Esophagus (tissue), 2 donors: ENCODE measurements at regions not wholly inside any gene's neighbourhood (a gene's known extent, or its start where the extent isn't known, plus 50 kb on each side); places are given as distances from the start of the nearest gene placed in this dataset.

Experiments used
- H3K27ac ChIP-seq, 2 donors: one replicate each; pipeline ENCODE4 v1.5.1; 2013; ENCODE audit warnings: low read depth in 2 of 2, mild to moderate bottlenecking in 2 of 2, inconsistent platforms in 1 of 2, low read length in 1 of 2, moderate library complexity in 1 of 2
- H3K27me3 ChIP-seq, 2 donors: one replicate each; pipeline ENCODE4 v1.6.1; 2013; ENCODE audit warnings: low read length in 2 of 2, control low read depth in 1 of 2, mild to moderate bottlenecking in 1 of 2; ENCODE audit not compliant: insufficient read depth in 2 of 2, control insufficient read depth in 1 of 2
- H3K36me3 ChIP-seq, 2 donors: one replicate each; pipeline ENCODE4 v1.6.1; 2013; ENCODE audit warnings: low read length in 1 of 2; ENCODE audit not compliant: control insufficient read depth in 2 of 2, insufficient read depth in 2 of 2
- H3K4me1 ChIP-seq, 2 donors: one replicate each; pipeline ENCODE4 v1.6.1; 2013; ENCODE audit warnings: low read length in 1 of 2; ENCODE audit not compliant: control insufficient read depth in 2 of 2, insufficient read depth in 2 of 2
- H3K4me3 ChIP-seq, 2 donors: one replicate each; pipeline ENCODE4 v1.5.1; 2013; ENCODE audit warnings: low read length in 2 of 2, mild to moderate bottlenecking in 2 of 2, low read depth in 1 of 2, moderate library complexity in 1 of 2
- H3K9me3 ChIP-seq, 2 donors: one replicate each; pipeline ENCODE4 v1.6.1; 2013; ENCODE audit warnings: mild to moderate bottlenecking in 2 of 2, low read depth in 1 of 2, low read length in 1 of 2, moderate library complexity in 1 of 2; ENCODE audit not compliant: control insufficient read depth in 2 of 2, insufficient read depth in 1 of 2
- WGBS, 2 donors: extraction: QIAGEN DNeasy Blood & Tissue Kit; methylation state at CpG; one replicate each; pipeline ENCODE4 v1.1.7; 2013; 5-methylcytosine and 5-hydroxymethylcytosine counted together
- donor health status: healthy with polysubstance abuse.
- donor health status: Bipolar disorder and iron deficiency.

GRCh38 chr2:121018136-121019061 lies 266.6 kb downstream of the TFCP2L1 start:
- H3K4me3 ChIP-seq: no peak overlapping the region
- no peaks in the 10 kb centered on the region for H3K36me3 ChIP-seq
- WGBS, 2 donors: 66% methylated on average over 45 of the region's 45 CpGs
- H3K27ac ChIP-seq: no peak overlapping the region
- H3K4me1 ChIP-seq: peaks cover 0 to 4% of the 10 kb centered on the region in 2 donors
- H3K9me3 ChIP-seq: no peaks in the 10 kb centered on the region
- H3K27me3 ChIP-seq: no peaks in the 10 kb centered on the region

DNA sequence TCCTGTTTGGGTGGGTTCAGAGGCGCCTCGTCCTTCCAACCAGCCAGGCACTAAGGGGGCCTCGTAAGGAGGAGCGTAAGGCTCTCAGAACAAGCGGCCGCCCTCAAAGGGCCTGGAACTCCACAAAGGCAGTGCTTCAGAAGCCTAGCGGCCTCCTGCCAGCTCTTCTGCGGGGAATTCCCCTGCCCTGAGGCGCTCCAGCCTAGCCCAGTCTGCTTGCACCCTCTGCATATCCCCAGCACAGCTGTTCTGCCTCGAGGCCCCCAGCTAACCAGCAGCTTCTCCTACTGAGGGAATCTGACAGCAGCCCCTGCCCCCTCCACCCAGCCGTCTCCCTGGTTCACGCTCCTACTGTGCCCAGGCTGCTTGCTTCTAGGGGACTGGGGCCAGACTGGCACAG lies 265.9 kb downstream of the TFCP2L1 start:
- WGBS, 2 donors: 38 to 48% methylated on average over 12 of the region's 12 CpGs
- H3K4me1 ChIP-seq: peaks cover 0 to 4% of the 10 kb centered on the region in 2 donors
- no peak overlapping the region for H3K27ac ChIP-seq
- no peaks in the 10 kb centered on the region for H3K36me3 ChIP-seq
- peaks cover 0 to 1% of the 10 kb centered on the region in 2 donors for H3K9me3 ChIP-seq
- H3K27me3 ChIP-seq: no peaks in the 10 kb centered on the region
- no peak overlapping the region for H3K4me3 ChIP-seq

DNA sequence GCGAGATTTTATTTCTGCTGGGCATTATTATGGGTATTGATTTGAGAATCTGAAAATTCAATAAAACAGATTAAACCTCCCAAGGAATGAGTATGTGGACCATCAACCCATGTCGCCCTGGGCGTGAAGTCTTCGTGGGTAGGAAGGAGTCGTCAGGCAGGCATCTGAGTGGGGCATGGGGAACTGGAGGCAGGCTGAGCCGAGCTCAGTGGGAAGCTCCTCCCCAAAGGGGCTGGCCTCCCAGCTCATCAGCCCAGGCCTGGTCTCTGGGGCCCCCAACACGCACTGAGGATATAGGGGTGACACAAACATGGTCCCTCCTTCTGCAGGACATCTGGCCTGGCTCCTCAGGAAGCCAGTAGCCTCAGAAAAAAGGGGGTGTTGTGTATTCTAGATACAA lies 265.2 kb downstream of the TFCP2L1 start:
- peaks cover 0 to 2% of the 10 kb centered on the region in 2 donors for H3K9me3 ChIP-seq

GRCh38 chr2:121021685-121022084 lies 263.3 kb downstream of the TFCP2L1 start:
- peaks cover 0 to 2% of the 10 kb centered on the region in 2 donors for H3K9me3 ChIP-seq
- 66 to 70% methylated on average over 7 of the region's 7 CpGs for WGBS, 2 donors
- peaks cover 0 to 4% of the 10 kb centered on the region in 2 donors for H3K4me1 ChIP-seq
- no peaks in the 10 kb centered on the region for H3K27me3 ChIP-seq
- no peak overlapping the region for H3K27ac ChIP-seq
- H3K36me3 ChIP-seq: no peaks in the 10 kb centered on the region
- no peak overlapping the region for H3K4me3 ChIP-seq

More for the DNA sequence above, 265.2 kb downstream of the TFCP2L1 start:
- Histone ChIP-seq H3K27me3 (no peaks in the 10 kb centered on the region), H3K27ac (no peak overlapping the region), H3K4me3 (no peak overlapping the region), H3K4me1 (peaks cover 0 to 4% of the 10 kb centered on the region in 2 donors), H3K36me3 (no peaks in the 10 kb centered on the region)
- 78 to 81% methylated on average over 7 of the region's 7 CpGs for WGBS, 2 donors

GRCh38 chr2:121028577-121028976 lies 256.4 kb downstream of the TFCP2L1 start:
- no peaks in the 10 kb centered on the region for H3K36me3 ChIP-seq
- H3K4me1 ChIP-seq: no peaks in the 10 kb centered on the region
- peaks cover 0 to 2% of the 10 kb centered on the region in 2 donors for H3K27me3 ChIP-seq
- H3K27ac ChIP-seq: no peak overlapping the region
- peaks cover 0 to 2% of the 10 kb centered on the region in 2 donors for H3K9me3 ChIP-seq
- H3K4me3 ChIP-seq: no peak overlapping the region
- WGBS, 2 donors: 59 to 67% methylated on average over 1 of the region's 1 CpG

GRCh38 chr2:121030523-121030922 lies 254.5 kb downstream of the TFCP2L1 start:
- H3K9me3 ChIP-seq: no peaks in the 10 kb centered on the region
- H3K27me3 ChIP-seq: peaks cover 0 to 2% of the 10 kb centered on the region in 2 donors
- H3K36me3 ChIP-seq: no peaks in the 10 kb centered on the region
- H3K4me1 ChIP-seq: no peaks in the 10 kb centered on the region
- H3K27ac ChIP-seq: no peak overlapping the region
- no peak overlapping the region for H3K4me3 ChIP-seq
- WGBS, 2 donors: 63 to 69% methylated on average over 3 of the region's 3 CpGs

GRCh38 chr2:121031568-121032340 lies 253.2 kb downstream of the TFCP2L1 start:
- Histone ChIP-seq H3K9me3 (no peaks in the 10 kb centered on the region), H3K27me3 (peaks cover 0 to 2% of the 10 kb centered on the region in 2 donors), H3K4me1 (no peaks in the 10 kb centered on the region), H3K27ac (no peak overlapping the region), H3K36me3 (no peaks in the 10 kb centered on the region), H3K4me3 (no peak overlapping the region)
- 94% methylated on average over 12 of the region's 12 CpGs for WGBS, 2 donors

DNA sequence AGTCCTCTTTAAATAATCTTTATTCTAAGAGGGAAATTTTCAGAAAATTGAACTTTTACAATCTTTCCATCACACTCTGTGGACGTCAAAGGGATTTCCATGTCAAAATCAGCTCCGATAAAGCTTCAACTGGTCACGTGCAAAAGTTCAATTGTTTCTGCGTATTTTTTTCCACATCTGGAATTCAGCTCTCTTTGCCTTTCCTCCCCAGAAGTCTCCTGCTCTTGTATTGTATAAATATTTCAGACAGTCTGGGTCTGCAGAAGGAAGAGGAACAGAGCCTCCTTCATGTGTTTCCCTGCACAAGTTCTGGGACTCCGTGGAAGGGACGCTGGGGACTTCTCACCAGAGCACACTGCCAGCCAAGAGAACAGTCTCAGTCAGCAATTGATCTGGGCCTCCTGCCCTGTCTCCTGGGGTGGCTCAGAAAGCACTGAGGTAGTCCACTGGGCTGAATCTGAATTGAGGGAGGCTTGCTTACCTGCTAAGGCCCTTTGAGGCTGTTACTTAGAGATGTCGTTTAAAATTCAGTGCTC lies 251.5 kb downstream of the TFCP2L1 start:
- no peak overlapping the region for H3K27ac ChIP-seq
- H3K9me3 ChIP-seq: no peaks in the 10 kb centered on the region
- H3K27me3 ChIP-seq: peaks cover 0 to 2% of the 10 kb centered on the region in 2 donors
- no peaks in the 10 kb centered on the region for H3K36me3 ChIP-seq
- peaks cover 0 to 3% of the 10 kb centered on the region in 2 donors for H3K4me1 ChIP-seq
- no peak overlapping the region for H3K4me3 ChIP-seq
- 82 to 83% methylated on average over 7 of the region's 7 CpGs for WGBS, 2 donors

DNA sequence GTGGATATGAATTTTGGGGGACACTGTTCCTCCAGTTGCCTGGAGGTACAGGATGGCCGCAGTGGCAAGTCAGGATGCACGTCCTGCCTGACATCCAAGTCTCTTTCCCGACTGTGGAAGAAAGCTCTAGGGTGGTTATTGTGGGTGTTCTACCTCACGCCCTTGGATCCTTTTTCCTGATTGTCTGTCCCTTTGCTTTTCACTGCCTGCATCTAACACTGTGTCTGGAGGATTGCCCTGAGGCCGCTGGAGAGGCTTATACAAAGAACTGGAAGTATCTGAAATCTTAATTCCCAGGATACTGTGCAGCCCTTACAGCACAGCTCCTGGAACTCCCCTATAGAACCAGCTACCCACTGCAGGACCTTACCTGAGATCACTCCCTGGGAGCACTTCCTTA lies 250.5 kb downstream of the TFCP2L1 start:
- Histone ChIP-seq H3K36me3 (no peaks in the 10 kb centered on the region), H3K27ac (no peak overlapping the region), H3K27me3 (peaks cover 0 to 2% of the 10 kb centered on the region in 2 donors), H3K4me3 (no peak overlapping the region), H3K4me1 (peaks cover 0 to 5% of the 10 kb centered on the region in 2 donors), H3K9me3 (no peaks in the 10 kb centered on the region)
- 77 to 80% methylated on average over 5 of the region's 5 CpGs for WGBS, 2 donors
